ENCODE measurements at regions not wholly inside any gene's neighbourhood (a gene's known extent, or its start where the extent isn't known, plus 50 kb on each side); places are given as distances from the start of the nearest gene placed in this dataset.

DNA sequence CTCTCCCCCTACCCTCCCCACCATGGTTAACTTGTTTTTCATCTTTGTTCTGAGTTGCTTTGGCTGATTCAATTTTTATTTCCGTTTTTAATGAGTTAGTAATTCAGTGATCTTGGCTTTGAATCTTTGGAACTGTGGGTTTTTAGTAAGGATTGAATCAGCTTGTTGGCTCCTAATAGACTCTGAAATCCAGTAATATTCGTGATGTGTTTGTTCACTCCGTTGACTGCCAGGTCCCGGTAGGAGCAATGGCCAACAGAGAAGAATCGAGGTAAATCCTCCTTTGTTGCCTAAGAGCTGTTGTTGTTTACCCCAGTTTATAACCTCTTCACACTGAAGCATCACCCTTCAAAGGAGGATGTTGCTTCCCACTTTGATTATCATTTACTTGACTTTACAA, 92.7 kb downstream of the PCSK1 start:
- no peak overlapping the region for H3K4me3 ChIP-seq (ENCODE audit: insufficient read length, low read depth)
- no peak for TF ChIP-seq SUZ12 (IDR thresholded peaks at IDR 0.05; ENCODE audit: extremely low read depth, insufficient read depth, insufficient read length)
- TF ChIP-seq YY1 (IDR thresholded peaks at IDR 0.05; ENCODE audit: insufficient read depth, insufficient read length) = no peak
- no peak for TF ChIP-seq ZNF274 (IDR thresholded peaks at IDR 0.05; ENCODE audit: low read depth, low read length)
- H3K36me3 ChIP-seq (ENCODE audit: insufficient read depth, insufficient read length, low read length) = no peaks in the 10 kb centered on the region
- no peaks in the 10 kb centered on the region for H3K4me1 ChIP-seq (ENCODE audit: insufficient read depth, insufficient read length)
- H3K9me3 ChIP-seq (ENCODE audit: insufficient read depth, low read length) = no peaks in the 10 kb centered on the region
- DNase-seq (ENCODE audit: low read depth, low spot score) = no peak
- H3K27me3 ChIP-seq (ENCODE audit: insufficient read depth, insufficient read length) = no peaks in the 10 kb centered on the region
- H3K9ac ChIP-seq (ENCODE audit: insufficient read length, low read depth) = no peak overlapping the region

DNA sequence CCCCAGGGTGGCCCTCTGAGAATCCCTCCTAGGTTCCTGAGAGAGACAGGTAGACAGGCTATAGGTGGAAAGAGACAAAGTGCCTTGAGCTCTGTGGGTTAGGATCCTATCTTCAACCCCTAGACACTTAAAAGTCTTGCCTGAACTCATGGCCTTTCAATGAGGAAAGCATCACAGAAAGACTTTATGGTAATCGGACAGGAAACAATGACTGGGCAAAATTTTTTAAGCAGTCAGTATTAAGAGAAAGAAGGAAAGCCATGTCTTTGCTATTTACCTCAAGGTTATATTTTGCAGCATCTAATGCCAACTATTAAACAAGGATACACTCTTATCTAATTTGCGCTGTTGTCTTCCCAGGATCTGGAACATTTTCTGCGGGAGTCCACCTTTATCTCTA, 93.2 kb downstream of the PCSK1 start:
- no peak overlapping the region for H3K4me3 ChIP-seq (ENCODE audit: insufficient read length, low read depth)
- no peaks in the 10 kb centered on the region for H3K4me1 ChIP-seq (ENCODE audit: insufficient read depth, insufficient read length)

DNA sequence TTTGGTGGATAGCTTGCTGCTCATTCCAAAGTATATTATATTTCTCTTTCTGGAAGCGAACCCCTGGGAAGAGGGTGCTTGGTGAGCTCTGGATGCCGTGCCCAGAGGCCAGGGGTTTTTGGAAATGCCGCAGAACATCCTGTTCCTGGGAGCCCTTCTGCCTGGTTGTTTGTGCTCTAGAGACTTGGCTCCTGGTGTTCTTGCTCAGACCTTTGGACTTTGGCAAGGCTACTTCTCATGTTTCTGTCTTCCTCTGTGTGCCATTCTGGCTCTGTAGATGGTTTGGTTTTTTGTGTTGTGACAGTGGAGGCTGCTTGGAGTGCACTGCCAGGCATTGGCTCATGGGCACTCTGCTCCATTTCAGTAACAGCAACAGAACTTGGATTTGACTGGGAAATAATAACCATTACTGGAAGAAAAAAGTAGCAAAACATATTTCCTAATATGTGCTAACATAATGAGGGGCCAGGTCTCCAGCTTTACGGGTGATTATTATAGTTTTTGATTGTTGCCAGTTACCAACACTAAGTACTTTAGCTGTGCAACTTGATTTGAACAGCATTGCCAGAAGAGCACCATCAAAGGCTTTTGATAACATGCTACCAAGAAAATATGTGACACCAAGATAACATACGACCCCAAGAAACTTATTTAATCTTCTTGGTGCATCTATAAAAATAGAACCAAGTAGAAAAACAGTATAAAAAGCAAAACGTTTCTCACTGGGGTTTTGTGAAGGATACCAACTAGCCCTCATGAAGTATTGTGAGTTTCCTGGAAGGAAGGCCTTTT, 94.2 kb downstream of the PCSK1 start:
- no peak overlapping the region for H3K9ac ChIP-seq (ENCODE audit: insufficient read length, low read depth)
- H3K4me1 ChIP-seq (ENCODE audit: insufficient read depth, insufficient read length) = no peaks in the 10 kb centered on the region
- H3K36me3 ChIP-seq (ENCODE audit: insufficient read depth, insufficient read length, low read length) = no peaks in the 10 kb centered on the region
- DNase-seq (ENCODE audit: low read depth, low spot score) = no peak
- TF ChIP-seq YY1 (IDR thresholded peaks at IDR 0.05; ENCODE audit: insufficient read depth, insufficient read length) = no peak
- TF ChIP-seq ZNF274 (IDR thresholded peaks at IDR 0.05; ENCODE audit: low read depth, low read length) = no peak
- no peak for TF ChIP-seq SUZ12 (IDR thresholded peaks at IDR 0.05; ENCODE audit: extremely low read depth, insufficient read depth, insufficient read length)
- H3K4me3 ChIP-seq (ENCODE audit: insufficient read length, low read depth) = no peak overlapping the region
- no peaks in the 10 kb centered on the region for H3K9me3 ChIP-seq (ENCODE audit: insufficient read depth, low read length)
- H3K27me3 ChIP-seq (ENCODE audit: insufficient read depth, insufficient read length) = no peaks in the 10 kb centered on the region

More for the DNA sequence above, 93.2 kb downstream of the PCSK1 start:
- Histone ChIP-seq H3K9ac (ENCODE audit: insufficient read length, low read depth) (no peak overlapping the region), H3K36me3 (ENCODE audit: insufficient read depth, insufficient read length, low read length) (no peaks in the 10 kb centered on the region), H3K27me3 (ENCODE audit: insufficient read depth, insufficient read length) (no peaks in the 10 kb centered on the region), H3K9me3 (ENCODE audit: insufficient read depth, low read length) (no peaks in the 10 kb centered on the region)
- TF ChIP-seq SUZ12 (IDR thresholded peaks at IDR 0.05; ENCODE audit: extremely low read depth, insufficient read depth, insufficient read length) (no peak), YY1 (IDR thresholded peaks at IDR 0.05; ENCODE audit: insufficient read depth, insufficient read length) (no peak), ZNF274 (IDR thresholded peaks at IDR 0.05; ENCODE audit: low read depth, low read length) (no peak)
- no peak for DNase-seq (ENCODE audit: low read depth, low spot score)

DNA sequence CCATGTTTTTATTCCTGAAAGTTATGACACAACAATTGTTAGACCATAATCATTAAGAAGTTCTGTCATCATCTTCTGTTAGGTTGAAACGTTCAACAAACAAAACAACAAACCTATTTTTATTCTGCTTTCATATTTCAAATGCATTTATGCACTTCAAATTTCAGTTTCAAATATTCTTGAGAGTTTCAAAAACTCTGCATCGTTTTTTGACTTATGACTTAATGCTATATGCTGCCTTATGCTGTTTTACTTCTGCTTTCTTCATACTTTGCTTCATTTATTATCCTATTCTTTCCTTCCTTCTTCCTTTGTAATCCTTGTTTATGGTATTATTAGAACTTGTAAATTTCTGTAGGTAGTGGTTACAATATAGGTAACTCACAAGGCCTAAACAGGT, 95.0 kb downstream of the PCSK1 start:
- Histone ChIP-seq H3K36me3 (ENCODE audit: insufficient read depth, insufficient read length, low read length) (no peaks in the 10 kb centered on the region), H3K4me3 (ENCODE audit: insufficient read length, low read depth) (no peak overlapping the region), H3K4me1 (ENCODE audit: insufficient read depth, insufficient read length) (no peaks in the 10 kb centered on the region), H3K9me3 (ENCODE audit: insufficient read depth, low read length) (no peaks in the 10 kb centered on the region), H3K9ac (ENCODE audit: insufficient read length, low read depth) (no peak overlapping the region), H3K27me3 (ENCODE audit: insufficient read depth, insufficient read length) (no peaks in the 10 kb centered on the region)
- TF ChIP-seq YY1 (IDR thresholded peaks at IDR 0.05; ENCODE audit: insufficient read depth, insufficient read length) (no peak), SUZ12 (IDR thresholded peaks at IDR 0.05; ENCODE audit: extremely low read depth, insufficient read depth, insufficient read length) (no peak), ZNF274 (IDR thresholded peaks at IDR 0.05; ENCODE audit: low read depth, low read length) (no peak)
- no peak for DNase-seq (ENCODE audit: low read depth, low spot score)

DNA sequence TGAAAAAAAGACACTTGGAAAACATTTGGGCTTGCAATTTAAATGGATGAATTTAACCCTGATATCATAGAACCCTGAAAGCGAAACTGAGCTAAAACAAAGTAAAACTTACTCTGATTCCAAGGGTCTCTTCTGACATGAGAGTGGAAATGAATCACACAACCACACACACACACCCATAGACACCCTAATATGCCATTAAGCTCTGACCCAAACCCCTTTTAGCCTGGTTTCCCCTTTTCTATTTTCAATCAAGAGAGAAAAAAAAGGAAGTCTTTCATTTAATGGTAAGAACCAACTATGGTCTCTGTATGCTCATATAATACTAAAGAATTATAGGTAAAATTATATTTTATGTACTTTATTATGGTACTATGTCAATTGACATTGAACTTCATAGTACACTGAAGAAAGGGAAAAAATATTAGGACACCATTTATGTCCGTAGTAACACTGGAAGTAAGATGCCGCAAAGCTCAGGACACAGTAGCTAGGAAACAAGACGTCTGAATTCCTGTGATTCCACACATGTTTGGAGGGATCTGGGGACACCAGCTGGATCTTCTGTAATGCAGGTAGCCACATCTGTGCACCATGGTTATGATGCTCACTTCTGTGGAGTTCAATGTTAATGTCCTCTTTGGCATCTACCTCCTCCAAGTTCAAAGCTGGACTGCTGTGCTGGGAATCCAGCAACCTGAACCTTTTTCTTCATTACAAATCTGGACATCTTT, 95.8 kb downstream of the PCSK1 start:
- Histone ChIP-seq H3K9ac (ENCODE audit: insufficient read length, low read depth) (no peak overlapping the region), H3K4me3 (ENCODE audit: insufficient read length, low read depth) (no peak overlapping the region), H3K9me3 (ENCODE audit: insufficient read depth, low read length) (no peaks in the 10 kb centered on the region), H3K4me1 (ENCODE audit: insufficient read depth, insufficient read length) (no peaks in the 10 kb centered on the region), H3K36me3 (ENCODE audit: insufficient read depth, insufficient read length, low read length) (no peaks in the 10 kb centered on the region), H3K27me3 (ENCODE audit: insufficient read depth, insufficient read length) (no peaks in the 10 kb centered on the region)
- DNase-seq (ENCODE audit: low read depth, low spot score) = no peak
- TF ChIP-seq ZNF274 (IDR thresholded peaks at IDR 0.05; ENCODE audit: low read depth, low read length) = no peak
- TF ChIP-seq YY1 (IDR thresholded peaks at IDR 0.05; ENCODE audit: insufficient read depth, insufficient read length) = no peak

DNA sequence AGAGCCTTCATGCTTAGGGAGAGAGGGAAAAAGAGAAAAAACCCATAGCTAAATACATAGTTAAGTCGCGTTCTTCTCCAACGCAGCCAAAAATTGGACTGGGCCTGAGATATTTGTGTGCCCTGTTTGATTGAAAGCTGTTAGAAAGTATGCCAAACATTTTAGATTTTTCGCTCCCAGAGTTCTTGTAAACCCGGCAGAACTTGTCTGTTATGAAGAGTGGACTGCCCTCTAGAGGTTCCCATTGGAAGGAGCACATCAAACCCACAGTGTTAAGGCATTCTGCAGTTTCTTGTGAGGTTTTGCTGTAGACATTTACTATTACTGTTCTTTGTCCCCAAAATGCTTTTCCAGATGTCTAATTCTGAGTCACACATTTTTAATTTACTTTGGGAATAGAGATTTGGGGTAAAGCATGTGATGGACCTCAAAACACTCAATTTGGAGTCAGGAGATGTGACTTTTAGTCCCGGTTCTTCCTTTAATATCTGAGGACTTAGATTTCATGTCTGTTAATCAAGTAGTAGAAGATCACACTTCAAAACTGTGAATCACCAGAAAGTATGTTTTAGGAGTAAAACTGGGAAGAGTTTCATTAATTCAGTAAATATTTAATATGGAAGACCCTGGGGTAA, 96.6 kb downstream of the PCSK1 start:
- Histone ChIP-seq H3K9ac (ENCODE audit: insufficient read length, low read depth) (no peak overlapping the region), H3K4me3 (ENCODE audit: insufficient read length, low read depth) (no peak overlapping the region), H3K27me3 (ENCODE audit: insufficient read depth, insufficient read length) (no peaks in the 10 kb centered on the region), H3K4me1 (ENCODE audit: insufficient read depth, insufficient read length) (no peaks in the 10 kb centered on the region), H3K9me3 (ENCODE audit: insufficient read depth, low read length) (no peaks in the 10 kb centered on the region), H3K36me3 (ENCODE audit: insufficient read depth, insufficient read length, low read length) (no peaks in the 10 kb centered on the region)
- peak; percentile 65 for DNase-seq (ENCODE audit: low read depth, low spot score)
- TF ChIP-seq SUZ12 (IDR thresholded peaks at IDR 0.05; ENCODE audit: extremely low read depth, insufficient read depth, insufficient read length) (no peak), ZNF274 (IDR thresholded peaks at IDR 0.05; ENCODE audit: low read depth, low read length) (no peak), YY1 (IDR thresholded peaks at IDR 0.05; ENCODE audit: insufficient read depth, insufficient read length) (no peak)

DNA sequence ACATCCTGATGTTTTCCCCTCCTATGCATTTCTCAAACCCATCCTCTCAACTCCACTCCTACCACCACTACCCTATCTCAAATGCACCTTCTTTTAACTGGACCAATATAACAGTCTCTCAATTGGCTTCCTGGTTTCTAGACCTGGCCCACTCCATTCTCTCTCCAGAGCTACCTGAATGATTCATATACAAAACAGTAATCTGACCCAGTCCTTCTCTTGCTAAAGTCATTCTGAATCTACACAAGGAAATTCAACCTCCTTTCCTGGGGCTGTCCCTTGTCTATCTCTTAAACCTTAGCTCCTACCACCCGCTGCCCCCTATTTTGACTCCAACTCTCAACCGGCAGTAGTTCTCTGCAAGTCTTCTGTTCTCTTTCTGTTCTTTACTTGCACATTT, 97.2 kb downstream of the PCSK1 start:
- Histone ChIP-seq H3K9ac (ENCODE audit: insufficient read length, low read depth) (no peak overlapping the region), H3K27me3 (ENCODE audit: insufficient read depth, insufficient read length) (no peaks in the 10 kb centered on the region), H3K36me3 (ENCODE audit: insufficient read depth, insufficient read length, low read length) (no peaks in the 10 kb centered on the region), H3K4me1 (ENCODE audit: insufficient read depth, insufficient read length) (no peaks in the 10 kb centered on the region), H3K4me3 (ENCODE audit: insufficient read length, low read depth) (no peak overlapping the region), H3K9me3 (ENCODE audit: insufficient read depth, low read length) (no peaks in the 10 kb centered on the region)
- no peak for DNase-seq (ENCODE audit: low read depth, low spot score)
- TF ChIP-seq SUZ12 (IDR thresholded peaks at IDR 0.05; ENCODE audit: extremely low read depth, insufficient read depth, insufficient read length) = no peak
- TF ChIP-seq YY1 (IDR thresholded peaks at IDR 0.05; ENCODE audit: insufficient read depth, insufficient read length) = no peak
- TF ChIP-seq ZNF274 (IDR thresholded peaks at IDR 0.05; ENCODE audit: low read depth, low read length) = no peak
